Left colon (tissue), 2 donors: ENCODE measurements at regions not wholly inside any gene's neighbourhood (a gene's known extent, or its start where the extent isn't known, plus 50 kb on each side); places are given as distances from the start of the nearest gene placed in this dataset.

ENCODE experiments used
- ATAC-seq: fragments of 200-7000 bp; cut with Tn5 transposase; one replicate; pipeline ENCODE4 v1.9.1; 2020; ENCODE audit warnings: mild to moderate bottlenecking, moderate library complexity
- DNase-seq, 2 donors: peaks; one replicate each; pipeline ENCODE4 v3.0.0-alpha.2; 2020
- intact Hi-C, 2 donors: fragments of 100-400 bp; cut with DNase I in 1 of 2; cut with micrococcal nuclease in 1 of 2; formaldehyde crosslinking; loops; one replicate each; pipeline versions ENCODE4 v1.11.2 to v1.14.0; 2022; cut with DNase I, micrococcal nuclease
- donor health status: DM: no; HTN: no; CAD: no.
- donor health status: DM: yes; HTN: yes; CAD: no.

DNA sequence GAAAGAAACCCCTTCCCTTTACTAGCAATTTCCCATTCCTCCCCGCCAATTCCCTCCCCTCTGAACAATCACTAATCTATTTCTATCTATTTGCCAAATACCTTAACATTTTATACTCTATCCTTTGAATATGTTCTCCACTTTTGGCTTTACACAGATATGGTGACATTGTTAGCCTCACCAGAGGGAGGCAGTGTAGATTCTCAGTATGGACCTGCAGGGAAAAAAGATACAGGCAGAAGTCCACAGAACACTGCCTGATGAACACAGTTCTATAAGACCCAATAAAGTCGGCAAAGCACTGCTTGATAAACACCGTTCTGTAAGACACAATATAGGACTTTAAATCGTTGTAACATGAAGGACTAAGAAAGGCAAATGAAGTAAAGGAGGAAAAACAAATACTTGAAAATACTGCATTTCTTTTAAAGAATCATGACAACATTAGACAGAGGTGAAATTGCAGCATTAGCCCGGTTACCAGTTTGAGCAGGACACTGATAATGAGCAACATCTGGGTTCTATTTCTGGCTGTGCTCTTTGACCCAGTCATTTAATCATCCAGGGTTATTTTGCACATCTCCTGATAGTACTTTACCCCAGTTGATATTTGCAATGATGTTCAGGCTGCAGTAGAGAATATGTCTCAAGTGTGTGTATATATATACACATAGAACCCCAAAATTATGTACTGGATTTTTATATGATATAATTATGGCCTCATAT is 296.8 kb downstream of the UTRN start:
- peak; percentile 76 for ATAC-seq
- DNase-seq: peak in 1 of 2 donors; percentile 9
- intact Hi-C loops: loop anchor here in 1 of 2 donors (10.0 kb wide), 3 partner anchors 353 to 633 kb away; no protein-coding TSS in a partner anchor

DNA sequence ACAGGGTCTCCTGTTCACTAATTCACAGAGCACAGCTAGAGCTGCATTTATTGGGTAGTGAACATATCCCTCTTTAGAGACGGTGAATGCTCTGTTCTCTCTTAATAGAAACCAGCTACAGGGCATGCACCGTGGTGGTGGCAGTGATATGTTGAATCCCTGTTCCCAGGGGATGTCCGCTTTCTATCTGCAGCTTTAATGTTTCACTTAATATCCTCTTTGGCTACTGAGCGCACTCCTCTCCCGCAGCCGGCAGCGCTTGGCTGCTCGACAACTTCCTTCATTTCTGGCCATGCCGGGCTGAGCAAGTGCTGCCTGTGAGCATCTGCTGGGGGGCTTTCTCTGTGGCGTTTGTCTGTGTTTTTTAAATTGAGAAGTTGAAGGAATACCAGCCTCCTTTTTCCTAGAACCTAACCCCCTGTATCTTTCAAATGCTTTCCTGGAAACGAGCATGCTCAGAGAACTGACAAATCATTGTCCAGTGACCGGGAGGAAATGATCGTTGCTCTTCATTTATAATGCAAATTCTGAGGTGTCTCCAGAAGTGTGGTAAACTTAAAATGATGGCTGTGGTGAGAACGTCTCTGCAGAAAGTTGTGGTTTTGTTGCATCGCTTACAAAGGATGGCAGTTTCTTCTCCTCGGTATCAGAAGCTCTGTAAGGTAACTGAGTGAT is 297.9 kb downstream of the UTRN start:
- DNase-seq (peak; percentile 26 to 30), ATAC-seq (peak; percentile 64)
- intact Hi-C loops: loop anchor here in 1 of 2 donors (10.0 kb wide), 3 partner anchors 352 to 632 kb away; no protein-coding TSS in a partner anchor

DNA sequence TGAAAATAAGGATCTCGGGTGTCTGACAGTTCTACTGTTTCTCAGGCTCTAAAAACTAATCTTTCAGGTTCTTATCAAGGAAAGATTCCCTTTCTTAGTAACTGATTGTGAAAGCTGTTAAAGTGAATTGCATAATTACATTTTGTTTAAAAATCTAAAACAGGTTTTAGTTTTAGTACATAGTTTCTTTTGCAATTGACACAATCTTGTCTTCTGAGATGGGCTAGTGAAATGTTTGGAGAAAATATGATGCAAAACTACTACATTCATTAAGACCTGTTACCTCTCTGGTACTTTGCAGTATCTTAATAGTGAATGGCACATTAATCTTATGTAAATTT is 298.4 kb downstream of the UTRN start:
- DNase-seq (no peak), ATAC-seq (no peak)
- intact Hi-C loops: loop anchor here in 1 of 2 donors (10.0 kb wide), 3 partner anchors 351 to 631 kb away; no protein-coding TSS in a partner anchor

DNA sequence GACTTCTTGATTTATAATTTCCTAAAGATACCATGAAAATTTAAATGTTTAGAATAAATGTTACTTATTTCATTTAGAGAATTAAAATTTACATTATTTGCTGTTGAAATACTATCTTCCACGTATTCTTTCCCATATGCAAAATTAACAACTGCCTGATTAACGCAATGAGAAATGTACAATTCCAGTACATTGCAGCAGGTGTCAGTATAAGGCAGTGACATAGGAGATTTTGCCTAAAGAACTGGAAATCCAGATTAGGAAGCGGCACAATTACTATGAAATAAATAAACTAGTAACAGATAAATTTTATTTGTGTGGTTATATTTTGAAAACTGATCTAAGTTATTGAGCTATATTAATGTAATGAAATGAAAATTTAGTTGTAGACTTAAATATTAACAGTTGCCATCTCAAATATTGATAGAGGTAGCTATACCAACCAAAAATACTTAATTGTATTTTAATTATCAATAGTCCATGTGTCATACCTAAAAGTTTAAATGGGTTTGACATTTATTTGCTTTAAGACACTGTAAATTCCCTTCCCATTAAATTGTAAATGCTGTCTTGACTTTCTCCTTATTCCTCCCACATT is 300.2 kb downstream of the UTRN start:
- intact Hi-C loops: loop anchor here in 1 of 2 donors (10.0 kb wide), 3 partner anchors 349 to 629 kb away; no protein-coding TSS in a partner anchor
- peak; percentile 61 for ATAC-seq
- no peak for DNase-seq

DNA sequence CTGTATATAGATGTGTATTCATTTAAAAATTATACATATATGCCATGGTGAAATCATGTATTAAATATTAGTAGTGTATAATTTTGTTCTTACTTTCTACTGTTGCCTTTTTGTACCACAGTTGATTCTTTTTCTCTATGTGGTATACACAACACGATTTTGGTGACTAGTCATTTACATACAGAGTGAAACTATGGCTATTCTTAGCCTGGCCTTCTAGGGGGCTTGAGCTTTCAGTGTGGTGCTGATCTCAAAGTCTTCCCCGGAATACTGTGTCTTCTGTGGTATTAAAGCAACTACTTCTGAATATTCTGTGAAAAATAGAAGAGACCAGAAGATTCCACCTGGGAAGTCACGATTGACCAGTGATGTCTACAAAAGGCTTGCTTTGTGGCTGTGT is 301.9 kb downstream of the UTRN start:
- ATAC-seq (no peak), DNase-seq (no peak)
- intact Hi-C loops: loop anchor here in 1 of 2 donors (10.0 kb wide), 3 partner anchors 348 to 628 kb away; no protein-coding TSS in a partner anchor

DNA sequence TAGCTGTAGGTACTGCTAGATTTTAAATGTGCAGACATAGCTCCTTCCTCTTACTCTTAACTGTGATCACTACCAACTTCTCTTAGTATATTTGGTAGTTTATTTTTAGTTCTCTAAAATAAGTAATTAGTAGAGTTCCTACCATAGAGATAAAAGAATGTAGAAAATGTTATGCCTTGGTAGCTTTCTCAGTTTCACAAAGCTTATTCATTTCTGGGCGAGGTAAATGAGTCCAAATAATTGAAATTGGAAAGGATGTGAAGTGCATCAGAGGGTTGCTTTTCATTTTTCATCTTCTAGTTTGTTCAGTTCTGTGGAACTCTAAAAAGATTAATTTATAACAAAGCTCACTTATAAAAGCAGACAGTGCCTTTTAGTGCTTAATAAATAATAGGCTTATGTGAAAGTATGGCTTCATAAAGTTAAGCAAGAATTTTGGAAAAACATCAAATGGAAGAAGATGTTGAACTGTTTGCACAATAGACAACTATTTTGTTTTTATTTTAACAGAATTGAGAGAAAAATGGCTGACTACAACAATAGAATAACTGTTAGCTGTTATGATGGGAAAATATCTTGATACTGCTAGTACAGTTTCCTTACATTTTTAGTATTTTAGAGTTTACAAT is 303.7 kb downstream of the UTRN start:
- intact Hi-C loops: loop anchor here in 1 of 2 donors (10.0 kb wide), 3 partner anchors 346 to 626 kb away; no protein-coding TSS in a partner anchor
- no peak for ATAC-seq
- DNase-seq: no peak

DNA sequence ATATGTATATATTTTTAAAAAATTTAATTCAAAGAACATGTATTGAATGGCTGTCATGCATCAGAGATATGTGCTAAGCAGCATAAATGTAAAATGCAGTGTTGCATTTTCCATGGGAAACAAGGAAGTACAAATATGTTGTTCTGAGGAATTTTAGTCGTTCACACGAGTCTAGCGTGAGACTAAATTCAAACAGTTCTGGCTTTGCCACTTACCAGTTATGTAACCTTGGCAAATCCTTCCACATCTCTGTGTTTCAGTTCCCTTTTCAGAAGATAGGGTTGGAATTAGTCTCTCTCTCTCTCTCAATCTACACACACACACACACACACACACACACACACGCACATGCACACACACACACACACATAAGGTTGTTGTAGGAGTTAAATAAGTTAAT is 305.4 kb downstream of the UTRN start:
- intact Hi-C loops: no loop called here
- ATAC-seq (no peak), DNase-seq (no peak)

DNA sequence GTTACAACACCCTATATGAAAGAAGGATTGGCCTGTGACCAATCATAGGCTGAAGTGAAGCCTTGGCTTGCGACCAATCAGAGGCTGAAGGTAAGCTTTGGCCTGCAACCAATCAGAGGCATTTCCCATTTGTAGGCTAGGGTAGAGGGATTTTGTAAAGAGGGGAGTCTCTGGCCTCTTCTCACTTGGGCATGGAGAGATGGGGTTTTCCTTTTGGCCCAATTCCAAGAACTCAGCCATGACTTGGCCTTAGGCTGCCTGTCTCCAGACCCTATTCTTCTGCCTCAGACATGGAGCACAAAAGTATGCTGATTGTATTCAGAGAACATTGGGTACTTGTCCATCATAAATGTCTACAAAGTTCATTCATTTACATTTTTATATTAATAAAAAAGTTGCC is 308.3 kb downstream of the UTRN start:
- intact Hi-C loops: no loop called here
- DNase-seq (no peak), ATAC-seq (no peak)

DNA sequence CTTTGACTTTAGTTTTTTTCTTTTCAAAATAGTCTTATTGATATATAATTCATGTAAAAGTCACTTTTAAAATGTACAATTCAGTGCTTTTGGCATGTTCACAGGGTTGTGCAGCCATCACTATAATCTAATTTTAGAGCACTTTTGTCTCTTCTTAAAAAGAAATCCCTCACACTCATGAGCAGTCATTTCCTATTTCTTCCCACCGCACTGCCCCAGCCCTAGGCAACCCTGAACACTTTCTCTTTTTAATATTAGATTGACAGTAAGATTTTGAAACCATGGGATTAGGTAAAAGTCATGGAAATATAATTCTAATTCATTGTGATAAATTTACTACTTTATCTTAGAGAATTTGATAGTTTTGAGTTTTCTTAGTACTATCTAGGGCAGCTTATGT is 309.4 kb downstream of the UTRN start:
- ATAC-seq (no peak), DNase-seq (no peak)
- intact Hi-C loops: no loop called here

DNA sequence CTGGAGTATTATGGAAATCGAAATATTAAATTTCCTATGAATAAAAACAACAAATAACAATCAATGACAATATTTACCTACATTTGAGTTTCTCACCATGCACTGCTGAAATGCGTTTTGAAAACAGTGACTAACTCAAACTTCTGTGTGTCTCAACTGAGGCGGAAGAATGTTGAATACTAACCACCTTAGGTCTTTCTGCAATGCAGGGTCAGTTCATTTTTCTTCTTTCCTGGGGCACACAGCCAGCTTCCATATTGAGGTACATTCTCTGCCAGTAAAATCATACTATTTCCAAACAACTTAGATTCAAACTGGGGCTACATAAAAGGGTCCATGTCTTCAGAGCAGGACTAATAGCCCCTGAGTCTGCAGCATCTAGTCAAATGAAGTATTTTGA is 310.1 kb downstream of the UTRN start:
- intact Hi-C loops: no loop called here
- DNase-seq (no peak), ATAC-seq (no peak)

DNA sequence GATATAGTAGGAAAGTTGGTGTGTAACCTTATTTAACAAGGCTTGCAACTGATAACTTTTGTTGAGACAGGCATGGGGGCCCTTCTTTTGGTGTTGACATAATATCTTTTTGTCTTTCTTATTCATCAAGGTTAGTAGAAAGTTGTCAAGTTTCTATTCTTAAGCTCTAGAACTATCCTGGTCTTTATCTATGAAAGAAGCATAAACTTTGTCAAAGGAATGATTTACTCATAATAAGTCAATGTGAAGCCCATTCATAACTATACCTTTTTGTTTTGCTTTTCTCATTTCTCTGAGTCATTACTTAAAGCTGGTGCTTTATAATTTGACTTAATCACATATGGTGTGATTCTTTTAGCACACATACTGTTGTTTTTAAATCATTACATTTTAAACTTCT is 312.4 kb downstream of the UTRN start:
- ATAC-seq: no peak
- intact Hi-C loops: no loop called here
- no peak for DNase-seq

DNA sequence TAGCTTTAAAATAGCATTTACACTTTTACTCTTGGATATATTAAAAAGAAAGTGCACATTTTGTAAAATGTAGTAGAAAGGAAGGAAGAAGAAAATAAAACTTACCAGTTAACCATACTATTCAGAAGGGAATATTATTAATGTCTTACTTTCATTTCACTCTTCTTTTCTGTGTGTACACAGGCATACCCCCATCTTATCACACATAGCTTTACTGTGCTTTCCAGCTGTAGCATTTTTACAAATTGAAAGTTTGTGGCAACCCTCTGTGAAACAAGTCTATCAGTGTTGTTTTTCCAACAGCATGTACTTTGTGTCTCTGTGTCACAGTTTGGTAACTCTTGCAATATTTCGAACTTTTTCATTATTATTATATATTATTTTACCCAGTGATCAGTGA is 314.5 kb downstream of the UTRN start:
- DNase-seq (no peak), ATAC-seq (no peak)
- intact Hi-C loops: no loop called here

DNA sequence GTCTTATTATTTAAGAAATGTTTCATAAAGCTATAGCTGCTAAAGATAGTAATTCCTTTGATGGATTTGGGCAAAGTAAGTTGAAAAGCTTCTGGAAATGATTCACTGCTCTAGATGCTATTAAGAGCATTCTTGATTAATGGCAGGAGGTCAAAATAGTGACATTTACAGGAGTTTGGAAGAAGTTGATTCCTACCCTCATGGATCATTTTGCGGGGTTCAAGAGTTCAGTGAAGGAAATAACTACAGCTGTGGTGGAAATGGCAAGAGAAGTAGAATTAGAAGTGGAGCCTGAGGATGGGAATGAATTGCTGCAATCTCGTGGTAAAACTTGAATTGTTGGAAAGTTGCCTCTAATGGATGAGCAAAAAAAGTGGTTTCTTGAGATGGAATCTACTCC is 316.1 kb downstream of the UTRN start:
- no peak for DNase-seq
- ATAC-seq: no peak
- intact Hi-C loops: no loop called here

DNA sequence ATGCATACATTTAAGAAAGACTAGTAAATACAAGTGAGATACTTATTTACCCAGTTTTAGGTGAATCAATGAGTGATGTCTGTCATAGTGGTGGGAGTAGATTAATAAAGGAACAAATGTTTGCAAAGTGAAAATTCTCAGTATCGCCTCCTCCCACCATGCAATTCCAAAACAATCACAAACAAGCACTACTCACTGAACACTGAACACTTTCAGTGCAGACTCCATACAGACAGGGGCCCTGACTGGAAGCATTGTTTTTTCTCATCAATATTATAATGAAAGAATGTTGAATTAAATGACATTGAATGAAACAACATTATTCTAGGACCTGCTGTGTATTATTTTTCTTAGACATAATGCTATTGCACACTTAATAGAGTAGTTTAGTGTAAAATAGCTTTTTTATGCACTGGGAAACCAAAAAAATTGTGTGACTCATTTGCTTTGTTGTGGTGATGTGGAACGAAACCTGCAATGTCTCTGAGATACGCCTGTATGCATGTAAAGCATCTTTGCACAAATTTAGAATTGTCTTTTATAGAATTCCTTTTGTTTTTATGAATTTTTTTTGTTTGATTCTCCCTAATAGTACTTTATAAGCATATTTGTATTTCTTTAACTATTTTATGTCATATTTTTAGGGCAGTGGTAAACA is 317.5 kb downstream of the UTRN start:
- intact Hi-C loops: no loop called here
- ATAC-seq: no peak
- no peak for DNase-seq

DNA sequence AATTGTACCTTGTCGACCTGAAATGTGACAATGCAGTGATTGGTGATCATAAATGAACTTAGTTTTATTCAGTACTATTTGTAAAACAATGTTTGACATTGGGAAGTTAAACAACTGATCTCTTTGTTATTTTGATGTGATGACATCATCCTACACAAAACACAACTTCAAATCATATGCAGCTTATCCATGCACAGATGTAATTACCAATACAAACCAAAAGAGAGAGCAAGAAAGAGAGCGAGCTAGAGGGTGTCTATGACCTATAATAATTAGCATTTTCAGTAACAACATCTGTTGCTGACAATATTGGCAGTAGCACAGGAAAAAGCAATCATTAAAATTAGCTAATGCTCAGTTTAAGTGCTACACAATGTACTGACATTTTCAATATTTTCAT is 320.9 kb downstream of the UTRN start:
- ATAC-seq (no peak), DNase-seq (no peak)
- intact Hi-C loops: no loop called here

DNA sequence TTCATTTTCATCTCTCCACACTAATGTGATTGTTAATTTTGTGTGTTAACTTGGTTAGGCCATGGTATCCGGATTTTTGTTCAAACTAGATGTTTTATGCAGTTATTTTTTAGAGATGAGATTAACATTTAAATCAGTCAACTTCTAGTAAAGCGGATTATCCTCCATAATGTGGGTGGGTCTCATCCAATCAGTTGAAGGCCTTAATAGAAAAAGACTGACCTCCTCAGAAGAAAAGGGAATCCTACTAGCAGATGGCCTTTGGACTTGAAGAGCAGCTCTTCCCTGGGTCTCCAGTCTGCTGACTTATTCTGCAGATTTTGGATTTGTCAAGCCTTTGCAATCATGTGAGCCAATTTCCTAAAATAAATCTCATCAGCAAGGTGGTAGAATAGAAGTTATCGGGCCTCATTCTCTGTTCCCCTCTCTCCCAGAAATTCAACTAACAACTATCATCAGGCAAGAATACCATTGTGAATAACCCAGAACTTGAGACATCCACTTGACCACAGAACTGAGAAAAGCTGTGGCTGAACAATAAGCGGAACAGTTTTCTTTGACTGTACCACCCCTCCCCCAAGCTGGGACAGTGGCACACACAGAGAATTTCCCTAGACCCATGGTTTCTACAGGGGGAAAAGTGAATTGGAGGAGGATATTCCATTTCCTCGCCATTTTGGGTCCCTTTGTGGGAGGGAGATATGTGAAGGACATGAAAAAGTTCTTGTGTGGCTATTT is 323.0 kb downstream of the UTRN start:
- ATAC-seq (no peak), DNase-seq (no peak)
- intact Hi-C loops: no loop called here

DNA sequence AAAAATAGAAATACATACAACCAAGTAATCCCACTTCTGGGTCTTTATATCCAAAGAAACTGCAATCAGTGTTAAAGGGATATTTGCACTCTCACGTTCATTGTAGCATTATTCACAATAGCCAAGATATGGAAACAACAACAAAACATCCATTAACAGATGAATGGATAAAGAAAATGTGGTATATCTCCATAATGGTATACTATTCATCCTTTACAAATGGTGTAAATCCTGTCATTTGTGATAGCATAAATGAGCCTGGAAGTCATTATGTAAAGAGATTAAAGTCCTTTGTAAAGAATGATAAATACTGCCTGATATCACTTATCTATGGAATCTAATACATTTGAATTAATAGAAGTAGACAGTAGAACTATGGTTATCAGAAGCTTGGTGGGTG is 327.7 kb downstream of the UTRN start:
- intact Hi-C loops: no loop called here
- ATAC-seq: no peak
- no peak for DNase-seq

DNA sequence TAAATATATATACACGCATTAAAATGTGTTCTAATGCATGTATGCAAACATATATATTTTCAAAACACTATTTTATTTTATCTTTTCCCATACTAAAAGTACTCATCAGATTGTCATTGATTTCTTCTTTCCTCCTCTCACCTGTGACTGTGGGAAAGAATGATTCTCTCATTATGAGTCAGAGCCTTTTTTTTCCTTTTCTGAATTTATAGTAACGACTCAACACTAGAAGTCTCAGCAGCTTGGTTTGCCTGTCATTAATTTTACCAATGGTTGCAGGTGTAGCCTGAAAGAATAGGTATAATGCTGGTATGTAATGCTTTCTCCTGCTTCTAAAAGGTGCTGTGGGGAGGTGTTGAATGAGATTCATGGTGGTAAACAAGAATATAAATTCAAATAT is 328.7 kb downstream of the UTRN start:
- DNase-seq (no peak), ATAC-seq (no peak)
- intact Hi-C loops: no loop called here
